B cell (primary cell): ENCODE measurements at regions not wholly inside any gene's neighbourhood (a gene's known extent, or its start where the extent isn't known, plus 50 kb on each side); places are given as distances from the start of the nearest gene placed in this dataset.

Experiments used
- CTCF ChIP-seq: fragments of 200-600 bp; IDR thresholded peaks from one replicate; pipeline ENCODE4 v1.8.0; 2022; ENCODE audit warnings: antibody characterized with exemption, mild to moderate bottlenecking
- EZH2 ChIP-seq: IDR thresholded peaks from 2 replicates; pipeline ENCODE4 v1.6.1; 2012; ENCODE audit warnings: borderline replicate concordance, low read depth, mild to moderate bottlenecking, moderate library complexity, low read length; ENCODE audit not compliant: insufficient read depth, poor library complexity, severe bottlenecking

- TF ChIP-seq CTCF: no peak
- TF ChIP-seq EZH2: no peak
These were observed 112.4 kb downstream of the CD47 start for GRCh38 chr3:107978131-107979055.
